ENCODE measurements at regions not wholly inside any gene's neighbourhood (a gene's known extent, or its start where the extent isn't known, plus 50 kb on each side); places are given as distances from the start of the nearest gene placed in this dataset.

DNA sequence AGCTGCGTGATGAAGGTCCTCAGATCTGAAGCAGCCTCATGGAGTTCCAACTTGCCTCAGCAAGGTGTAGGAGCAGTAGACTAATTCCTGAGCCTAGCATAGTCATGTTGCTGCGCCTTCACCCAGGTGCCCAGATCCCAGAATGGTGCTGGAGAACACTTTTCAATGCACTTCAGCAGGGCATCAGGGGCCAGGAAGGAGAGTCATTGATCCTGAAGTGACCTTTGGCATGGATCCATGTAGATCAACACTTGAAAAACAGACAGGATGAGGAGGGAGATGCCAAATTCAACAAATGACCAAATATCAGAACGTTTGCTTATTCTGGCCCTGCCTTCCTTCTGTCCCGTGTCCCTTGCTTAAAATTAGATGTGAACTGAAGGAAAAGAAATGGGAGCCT is 91.9 kb downstream of the LEPR start:
- Mint-ChIP-seq H3K9me3 (no peaks in the 10 kb centered on the region), H3K36me3 (no peaks in the 10 kb centered on the region), H3K4me1 (ENCODE audit: low read depth in 2 of 2) (no peaks in the 10 kb centered on the region), H3K4me3 (no peak overlapping the region), H3K27ac (no peak overlapping the region), H3K27me3 (no peaks in the 10 kb centered on the region)
- ATAC-seq = no peak
- DNase-seq (ENCODE audit: low spot score) = no peak

DNA sequence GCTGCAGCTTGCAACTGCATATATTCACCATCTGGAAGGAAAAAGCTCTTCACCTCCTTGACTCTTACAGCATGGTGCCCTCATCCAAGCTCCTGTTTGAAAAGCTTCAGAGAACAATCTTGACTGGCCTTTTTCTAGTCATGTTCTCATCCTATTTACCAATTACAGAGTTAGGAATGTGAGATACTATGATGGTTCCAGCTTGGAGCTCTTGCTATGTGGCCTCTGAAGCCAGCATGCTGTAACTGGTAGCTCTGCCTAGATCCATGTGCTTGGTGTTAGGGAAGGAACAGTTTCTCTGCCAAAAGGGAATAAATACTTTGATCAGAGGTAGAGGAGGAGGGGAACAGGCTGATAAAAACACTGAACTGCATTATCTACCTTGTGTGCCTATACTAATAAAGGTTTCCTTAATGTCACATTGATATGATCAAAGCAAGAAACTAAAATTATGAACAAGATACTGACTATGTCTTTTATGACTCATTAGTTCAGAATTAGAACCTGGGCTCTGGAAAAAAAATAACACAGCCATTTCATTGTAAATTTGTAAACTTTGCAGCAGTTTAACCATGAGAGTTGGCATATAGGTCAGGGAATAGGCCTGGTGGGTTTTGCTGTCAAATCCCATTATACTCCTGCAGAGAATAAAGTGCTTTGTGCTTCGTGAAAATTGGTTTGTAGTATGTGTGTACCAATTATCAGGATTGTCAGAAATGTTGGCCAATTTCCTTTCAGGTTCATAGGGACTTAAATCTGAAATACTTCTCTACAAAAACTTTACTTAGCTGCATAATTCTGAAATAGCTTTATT is 92.7 kb downstream of the LEPR start:
- H3K27me3 Mint-ChIP-seq = no peaks in the 10 kb centered on the region
- no peaks in the 10 kb centered on the region for H3K36me3 Mint-ChIP-seq
- no peak overlapping the region for H3K4me3 Mint-ChIP-seq
- no peaks in the 10 kb centered on the region for H3K4me1 Mint-ChIP-seq (ENCODE audit: low read depth in 2 of 2)
- H3K9me3 Mint-ChIP-seq = no peaks in the 10 kb centered on the region
- DNase-seq (ENCODE audit: low spot score) (no peak), ATAC-seq (no peak)
- no peak overlapping the region for H3K27ac Mint-ChIP-seq

DNA sequence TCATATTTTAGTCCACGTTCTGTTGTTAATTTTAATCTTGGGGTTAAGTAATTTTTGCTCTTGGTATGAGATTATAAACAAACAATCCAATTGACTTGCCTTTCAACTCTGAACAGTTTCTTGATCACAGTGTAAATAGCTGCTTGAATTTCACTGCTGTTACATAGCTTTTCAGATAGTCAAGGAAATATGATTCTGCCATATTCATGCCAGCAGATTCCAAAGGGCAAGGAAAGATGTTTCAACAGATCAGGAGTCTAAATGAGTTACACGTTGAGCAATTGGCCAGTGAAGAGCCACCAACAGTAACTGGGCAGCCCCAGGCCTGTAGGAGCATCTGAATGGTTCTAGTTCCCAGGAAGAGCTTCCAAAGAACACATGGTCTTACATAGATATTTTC is 93.6 kb downstream of the LEPR start:
- no peak overlapping the region for H3K27ac Mint-ChIP-seq
- H3K9me3 Mint-ChIP-seq = peaks cover 3% of the 10 kb centered on the region
- no peak for DNase-seq (ENCODE audit: low spot score)
- no peaks in the 10 kb centered on the region for H3K36me3 Mint-ChIP-seq
- no peak for ATAC-seq
- no peak overlapping the region for H3K4me3 Mint-ChIP-seq
- no peaks in the 10 kb centered on the region for H3K4me1 Mint-ChIP-seq (ENCODE audit: low read depth in 2 of 2)
- no peaks in the 10 kb centered on the region for H3K27me3 Mint-ChIP-seq

- Mint-ChIP-seq H3K36me3 (peaks cover 6% of the 10 kb centered on the region), H3K4me1 (ENCODE audit: low read depth in 2 of 2) (no peaks in the 10 kb centered on the region), H3K27ac (no peak overlapping the region), H3K27me3 (peaks cover 21 to 23% of the 10 kb centered on the region in 2 donors), H3K9me3 (no peaks in the 10 kb centered on the region), H3K4me3 (no peak overlapping the region)
- ATAC-seq = no peak
- DNase-seq (ENCODE audit: low spot score) = no peak
Measured at GRCh38 chr1:65524931-65525265, 104.4 kb downstream of the LEPR start.

GRCh38 chr1:65525266-65526048 is 105.0 kb downstream of the LEPR start:
- Mint-ChIP-seq H3K36me3 (peaks cover 6% of the 10 kb centered on the region), H3K9me3 (no peaks in the 10 kb centered on the region), H3K4me3 (no peak overlapping the region), H3K4me1 (ENCODE audit: low read depth in 2 of 2) (no peaks in the 10 kb centered on the region), H3K27ac (no peak overlapping the region), H3K27me3 (peaks cover 24 to 26% of the 10 kb centered on the region in 2 donors)
- no peak for ATAC-seq
- DNase-seq (ENCODE audit: low spot score) = no peak

- Mint-ChIP-seq H3K4me3 (no peak overlapping the region), H3K27me3 (peaks cover 26 to 31% of the 10 kb centered on the region in 2 donors), H3K4me1 (ENCODE audit: low read depth in 2 of 2) (no peaks in the 10 kb centered on the region), H3K9me3 (peaks cover 4% of the 10 kb centered on the region), H3K36me3 (peaks cover 11% of the 10 kb centered on the region), H3K27ac (no peak overlapping the region)
- DNase-seq (ENCODE audit: low spot score) (no peak), ATAC-seq (no peak)
Measured at GRCh38 chr1:65526049-65526556, 105.6 kb downstream of the LEPR start.

DNA sequence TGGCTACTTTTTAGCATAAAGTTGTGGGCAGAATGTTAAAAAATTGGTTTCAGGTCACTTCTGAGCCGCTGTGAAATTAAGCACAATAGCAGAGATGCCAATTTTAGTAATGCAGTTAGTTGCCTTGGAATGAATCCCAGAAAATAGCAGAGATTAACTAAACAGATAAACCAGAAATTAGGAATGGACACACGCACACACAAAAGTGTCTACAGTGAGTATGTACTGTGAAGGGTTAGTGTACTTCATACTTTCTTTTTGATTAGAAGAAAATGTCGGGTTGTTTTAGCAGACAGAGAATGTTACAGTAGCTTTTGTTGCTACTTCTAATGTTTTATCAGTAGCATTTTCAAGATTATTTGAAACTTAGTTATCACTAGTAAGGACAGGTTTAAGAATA is 106.7 kb downstream of the LEPR start:
- Mint-ChIP-seq H3K27ac (no peak overlapping the region), H3K36me3 (peaks cover 18% of the 10 kb centered on the region), H3K4me1 (ENCODE audit: low read depth in 2 of 2) (no peaks in the 10 kb centered on the region), H3K4me3 (no peak overlapping the region), H3K27me3 (peaks cover 25 to 37% of the 10 kb centered on the region in 2 donors), H3K9me3 (peaks cover 11% of the 10 kb centered on the region)
- no peak for ATAC-seq
- DNase-seq (ENCODE audit: low spot score) = no peak

GRCh38 chr1:65527707-65528503 is 107.4 kb downstream of the LEPR start:
- H3K4me1 Mint-ChIP-seq (ENCODE audit: low read depth in 2 of 2) = no peaks in the 10 kb centered on the region
- no peak overlapping the region for H3K4me3 Mint-ChIP-seq
- H3K36me3 Mint-ChIP-seq = peaks cover 18% of the 10 kb centered on the region
- H3K9me3 Mint-ChIP-seq = peaks cover 14% of the 10 kb centered on the region
- H3K27me3 Mint-ChIP-seq = peaks cover 24 to 37% of the 10 kb centered on the region in 2 donors
- ATAC-seq (no peak), DNase-seq (ENCODE audit: low spot score) (no peak)
- H3K27ac Mint-ChIP-seq = no peak overlapping the region

DNA sequence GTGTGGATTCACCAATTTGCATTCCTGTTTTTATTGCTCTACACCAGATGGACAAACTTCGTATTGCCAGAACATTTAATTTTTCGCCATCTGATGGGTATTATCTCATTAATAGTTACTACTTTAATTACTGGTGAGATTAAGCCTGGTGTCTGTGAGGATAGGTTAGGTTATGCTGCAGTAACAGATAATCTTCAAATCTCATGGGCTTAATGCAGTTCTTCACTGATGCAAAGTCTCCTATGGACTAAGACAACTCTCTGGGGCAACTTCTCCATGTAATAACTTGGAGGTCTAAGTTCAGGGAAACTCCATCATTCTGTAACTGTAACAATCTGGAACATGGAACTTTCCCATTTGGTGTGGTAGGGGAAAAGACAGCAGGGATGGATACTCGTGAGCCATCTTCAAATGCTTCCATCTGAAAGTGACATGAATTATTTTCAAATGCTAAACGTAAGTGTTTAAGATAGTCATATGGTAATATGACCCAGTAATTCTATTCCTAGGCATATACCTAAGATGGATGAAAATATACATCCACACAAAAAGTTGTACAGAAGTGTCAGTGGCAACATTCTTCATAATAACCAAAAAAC is 111.6 kb downstream of the LEPR start:
- Mint-ChIP-seq H3K36me3 (peaks cover 11% of the 10 kb centered on the region), H3K27me3 (peaks cover 10 to 19% of the 10 kb centered on the region in 2 donors), H3K27ac (no peak overlapping the region), H3K4me1 (ENCODE audit: low read depth in 2 of 2) (no peaks in the 10 kb centered on the region), H3K4me3 (no peak overlapping the region), H3K9me3 (peaks cover 14% of the 10 kb centered on the region)
- ATAC-seq (no peak), DNase-seq (ENCODE audit: low spot score) (no peak)

DNA sequence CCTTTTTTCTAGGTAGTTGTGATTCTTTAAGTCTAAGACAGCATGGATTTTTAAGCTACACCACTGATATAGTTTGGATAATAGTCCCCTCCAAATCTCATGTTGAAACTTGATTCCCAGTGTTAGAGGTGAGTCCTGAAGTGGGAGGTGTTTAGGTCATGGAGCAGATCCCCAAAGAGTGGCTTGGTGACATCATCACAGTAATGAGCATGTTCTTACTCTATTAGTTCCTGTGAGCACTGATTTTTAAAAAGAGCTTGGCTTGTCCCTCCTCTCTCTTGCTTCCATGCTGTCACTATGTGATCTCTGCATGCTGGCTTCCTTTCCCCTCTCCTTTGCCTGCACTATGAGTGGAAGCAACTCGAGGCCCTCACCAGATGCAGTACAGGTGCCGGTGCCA is 115.5 kb downstream of the LEPR start:
- Mint-ChIP-seq H3K4me1 (ENCODE audit: low read depth in 2 of 2) (no peaks in the 10 kb centered on the region), H3K27me3 (peaks cover 2 to 7% of the 10 kb centered on the region in 2 donors), H3K4me3 (no peak overlapping the region), H3K27ac (no peak overlapping the region), H3K9me3 (peaks cover 11% of the 10 kb centered on the region), H3K36me3 (peaks cover 8% of the 10 kb centered on the region)
- no peak for ATAC-seq
- DNase-seq (ENCODE audit: low spot score) = no peak

DNA sequence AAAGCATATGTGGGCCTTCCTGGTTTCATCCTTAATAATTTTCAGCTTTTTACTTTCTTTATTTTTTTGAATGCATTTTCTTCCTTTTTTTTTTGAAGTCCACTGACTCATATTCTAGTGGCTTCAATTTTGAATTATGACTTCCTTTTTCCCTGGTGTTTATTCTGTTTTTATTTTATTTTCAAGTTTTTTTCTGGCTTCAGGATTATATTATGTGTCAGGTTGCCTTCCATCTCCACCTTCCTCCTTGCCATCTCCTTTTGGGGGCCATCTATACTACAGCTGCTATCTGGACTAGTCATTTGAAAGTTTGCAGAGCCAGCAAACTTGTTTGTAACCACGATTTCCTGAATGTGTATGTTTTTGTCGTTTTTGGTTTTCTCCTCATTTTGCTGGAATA is 117.6 kb downstream of the LEPR start:
- Mint-ChIP-seq H3K4me3 (no peak overlapping the region), H3K27ac (no peak overlapping the region), H3K4me1 (ENCODE audit: low read depth in 2 of 2) (no peaks in the 10 kb centered on the region), H3K27me3 (no peaks in the 10 kb centered on the region), H3K36me3 (no peaks in the 10 kb centered on the region), H3K9me3 (no peaks in the 10 kb centered on the region)
- DNase-seq (ENCODE audit: low spot score) (no peak), ATAC-seq (no peak)

GRCh38 chr1:65538664-65539063 is 118.2 kb downstream of the LEPR start:
- H3K4me3 Mint-ChIP-seq = no peak overlapping the region
- DNase-seq (ENCODE audit: low spot score) = no peak
- H3K4me1 Mint-ChIP-seq (ENCODE audit: low read depth in 2 of 2) = no peaks in the 10 kb centered on the region
- no peak for ATAC-seq
- H3K9me3 Mint-ChIP-seq = no peaks in the 10 kb centered on the region
- no peak overlapping the region for H3K27ac Mint-ChIP-seq
- H3K36me3 Mint-ChIP-seq = no peaks in the 10 kb centered on the region
- H3K27me3 Mint-ChIP-seq = no peaks in the 10 kb centered on the region

DNA sequence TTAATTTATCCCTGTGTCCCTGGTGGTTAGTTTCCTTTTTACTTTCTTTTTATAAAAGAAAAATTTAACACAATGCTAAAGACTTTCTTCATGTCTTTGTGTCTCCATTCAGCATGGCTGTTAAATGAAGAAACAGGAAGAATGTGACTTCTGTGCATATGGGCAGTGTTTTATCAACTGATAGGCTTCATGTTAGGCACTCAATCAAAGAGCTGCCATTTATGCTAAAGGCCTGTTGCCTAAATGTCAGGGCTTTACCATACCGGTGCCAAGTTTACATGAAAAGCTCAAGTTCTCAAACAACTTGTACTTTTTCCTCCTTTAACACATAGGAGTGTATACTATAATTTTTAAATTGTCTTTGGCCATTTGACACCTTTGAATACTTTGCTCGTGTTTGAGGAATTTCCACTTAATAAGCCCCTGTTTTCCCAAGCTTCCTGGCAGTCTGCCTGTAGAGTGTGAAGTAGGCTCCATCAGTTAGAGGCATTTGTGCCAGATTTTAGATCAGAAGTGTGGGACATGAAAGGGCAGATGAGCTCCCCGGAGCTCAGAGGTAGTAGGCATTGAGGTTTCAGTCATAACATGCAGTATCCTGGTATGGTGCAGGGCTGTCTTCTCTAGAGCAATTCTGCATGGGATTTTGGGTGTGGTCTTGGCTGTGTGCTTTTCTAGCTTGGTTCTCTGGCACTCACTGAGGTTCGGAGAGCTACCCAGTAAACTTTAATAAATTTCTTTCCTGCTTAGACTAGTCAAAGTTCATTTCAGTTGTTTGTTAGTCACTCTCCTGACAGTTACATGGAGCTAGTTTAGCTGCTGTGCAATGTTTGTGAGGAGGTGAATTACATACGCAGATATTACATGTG is 119.0 kb downstream of the LEPR start:
- Mint-ChIP-seq H3K9me3 (no peaks in the 10 kb centered on the region), H3K4me1 (ENCODE audit: low read depth in 2 of 2) (no peaks in the 10 kb centered on the region), H3K27me3 (no peaks in the 10 kb centered on the region), H3K27ac (no peak overlapping the region), H3K4me3 (no peak overlapping the region), H3K36me3 (no peaks in the 10 kb centered on the region)
- ATAC-seq = no peak
- no peak for DNase-seq (ENCODE audit: low spot score)
